ELR (cell line): ENCODE measurements at regions not wholly inside any gene's neighbourhood (a gene's known extent, or its start where the extent isn't known, plus 50 kb on each side); places are given as distances from the start of the nearest gene placed in this dataset.
"Not testable (repeated sequence)": the region's sequence is repeated elsewhere in the genome, so short reads cannot be mapped to it uniquely, and the experiment has no call there.

Experiments
- DNase-seq: peaks from one replicate; pipeline ENCODE4 v3.0.0-alpha.2; 2015; ENCODE audit warnings: low read depth

DNA sequence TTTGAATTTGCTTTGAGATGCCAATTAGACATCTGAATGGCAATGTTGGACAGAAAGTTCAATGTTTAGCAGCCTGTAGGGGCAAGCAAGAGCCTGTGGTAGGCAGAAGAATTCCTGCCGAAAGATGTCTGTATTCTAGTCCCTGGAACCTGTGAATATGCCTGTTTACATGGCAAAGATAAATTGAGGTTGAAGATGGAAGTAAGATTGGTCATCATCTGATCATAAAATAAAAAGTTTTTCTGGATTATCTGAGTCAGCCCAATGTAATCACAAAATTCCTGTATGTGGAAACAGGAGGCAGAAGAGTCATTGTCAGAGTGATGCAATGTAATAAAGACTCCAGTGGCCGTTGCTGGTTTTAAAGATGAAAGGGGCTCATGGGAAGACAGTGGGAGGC, 430.5 kb downstream of the MDFIC start:
- peak; percentile 87 for DNase-seq

- peak; percentile 12 for DNase-seq
These were observed 428.9 kb downstream of the MDFIC start for GRCh38 chr7:115350764-115351163.

DNA sequence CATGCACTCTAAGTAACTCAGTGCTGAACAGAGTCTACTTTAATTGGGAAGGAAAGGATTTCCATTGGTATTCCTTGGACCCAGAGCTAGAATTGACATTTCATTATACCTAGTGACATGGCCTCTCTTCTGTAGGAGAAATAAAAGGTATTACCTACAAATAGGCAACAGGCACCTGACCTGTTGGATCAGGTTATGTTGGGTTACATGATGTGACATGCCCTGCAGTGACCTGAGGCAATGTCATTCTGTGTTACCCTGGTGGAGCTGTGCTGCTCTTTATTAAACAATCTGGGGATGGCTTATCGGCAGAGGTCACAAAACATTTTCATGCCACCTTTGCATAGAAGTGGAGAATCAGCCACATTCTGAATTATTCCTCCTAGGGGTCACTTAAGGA, 427.7 kb downstream of the MDFIC start:
- no peak for DNase-seq

GRCh38 chr7:115346685-115347084, 424.8 kb downstream of the MDFIC start:
- no peak for DNase-seq

DNA sequence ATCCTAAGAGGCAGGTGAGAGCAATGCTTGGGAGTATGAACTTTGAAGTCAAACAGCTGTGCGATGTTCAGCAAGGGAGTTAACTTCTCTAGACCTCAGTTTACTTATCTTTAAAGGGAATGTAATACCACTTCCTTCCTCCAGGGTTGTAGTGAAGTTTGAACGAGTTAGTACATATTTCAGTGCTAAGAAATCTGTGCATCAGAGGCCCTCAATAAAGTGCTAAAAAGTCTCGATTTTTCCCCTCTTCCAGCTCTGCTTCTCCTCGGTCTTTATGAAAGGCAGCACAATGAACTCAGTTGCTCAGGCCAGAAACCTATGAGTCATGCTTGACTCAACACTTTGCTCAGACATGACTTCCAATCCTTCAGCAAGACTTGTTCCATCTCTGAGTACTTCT, 418.9 kb downstream of the MDFIC start:
- peak; percentile 88 for DNase-seq

DNA sequence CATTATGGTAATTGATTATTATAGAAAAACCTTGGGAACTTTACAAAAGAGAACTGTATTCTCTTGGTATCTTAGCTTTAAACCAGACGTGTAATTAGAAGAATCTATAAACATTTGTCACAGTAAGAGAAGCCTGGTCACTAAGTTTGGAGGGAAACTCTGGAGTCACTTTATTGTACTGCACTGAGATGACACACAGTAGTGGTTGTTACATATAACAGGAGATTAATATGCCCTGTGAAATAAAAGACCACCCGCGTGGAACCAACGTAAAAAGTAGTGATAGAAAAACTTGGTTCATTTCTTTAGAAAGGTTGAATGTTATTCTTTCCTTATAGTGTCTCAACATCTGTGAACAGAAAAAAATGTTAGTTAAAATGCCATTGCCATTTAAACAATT, 416.1 kb downstream of the MDFIC start:
- no peak for DNase-seq

DNA sequence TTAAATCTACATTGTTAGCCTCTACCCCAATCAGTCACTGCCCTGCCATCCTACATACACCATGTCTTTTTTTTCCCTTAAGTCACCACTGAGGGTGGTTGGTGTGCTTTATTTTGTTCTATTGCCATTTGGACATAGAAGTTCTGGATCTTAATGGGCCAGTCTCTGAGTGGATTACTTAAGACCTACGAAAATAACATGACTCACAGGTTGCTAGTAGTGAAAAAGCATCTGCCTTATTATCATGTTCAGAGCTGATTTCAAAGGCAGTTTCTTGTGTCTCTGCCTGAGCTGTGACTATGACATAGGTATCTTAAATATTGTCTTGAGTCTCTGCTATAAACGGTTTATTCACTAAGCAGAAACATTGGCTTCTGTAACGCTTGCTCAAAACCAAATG, 410.8 kb downstream of the MDFIC start:
- peak; percentile 3 for DNase-seq

- no peak for DNase-seq
These were observed 407.1 kb downstream of the MDFIC start for GRCh38 chr7:115329006-115329405.

GRCh38 chr7:115328018-115328417, 406.1 kb downstream of the MDFIC start:
- DNase-seq: no peak

DNA sequence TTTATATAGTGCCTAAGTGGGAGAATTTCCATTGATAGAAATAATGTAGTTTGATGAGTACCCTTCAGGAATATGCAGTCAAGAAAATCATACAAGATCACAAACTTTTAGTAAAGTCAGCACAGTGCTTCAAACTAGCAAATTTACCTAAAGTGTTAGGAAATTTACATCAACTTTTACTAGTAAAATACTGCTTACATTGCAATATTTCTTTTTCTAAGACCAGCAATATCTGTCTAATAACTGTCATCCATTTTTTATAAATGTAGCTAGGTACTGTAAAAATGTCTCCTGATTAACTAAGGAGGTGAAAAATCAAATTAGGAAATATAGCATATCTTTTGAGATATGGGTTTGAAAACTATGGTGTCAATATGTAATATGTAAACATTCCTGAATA, 405.4 kb downstream of the MDFIC start:
- DNase-seq: no peak

DNA sequence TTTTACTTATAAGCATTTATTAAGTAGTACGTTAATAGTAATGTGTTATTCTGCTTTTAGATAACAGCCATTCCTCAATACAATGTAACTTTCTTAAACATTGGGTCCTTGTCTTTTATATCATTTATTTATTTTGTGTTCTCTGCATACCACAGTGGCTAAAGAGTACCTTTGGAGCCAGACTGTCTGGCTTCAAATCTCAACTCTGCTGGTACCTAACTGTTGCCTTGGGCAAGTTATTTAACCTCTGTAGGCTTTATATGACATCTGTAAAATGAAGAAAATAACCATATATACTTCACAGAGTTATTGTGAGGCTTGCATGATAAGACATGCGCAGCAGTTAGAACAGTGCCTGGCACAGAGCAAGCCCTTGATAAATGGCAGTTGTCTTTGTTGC, 397.6 kb downstream of the MDFIC start:
- DNase-seq: no peak

DNA sequence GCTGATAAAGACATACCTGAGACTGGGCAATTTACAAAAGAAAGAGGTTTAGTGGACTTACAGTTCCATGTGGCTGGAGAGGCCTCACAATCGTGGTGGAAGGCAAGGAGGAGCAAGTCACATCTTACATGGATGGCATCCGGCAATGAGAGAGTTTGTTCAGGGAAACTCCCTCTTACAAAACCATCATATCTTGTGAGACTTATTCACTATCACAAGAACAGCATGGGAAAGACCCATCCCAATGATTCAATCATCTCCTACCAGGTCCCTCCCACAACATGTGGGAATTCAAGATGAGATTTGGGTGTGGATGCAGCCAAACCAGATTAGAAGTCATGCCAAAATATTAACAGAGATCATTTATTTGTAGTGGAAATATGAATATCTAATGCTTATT, 388.4 kb downstream of the MDFIC start:
- not testable (repeated sequence) for DNase-seq

DNA sequence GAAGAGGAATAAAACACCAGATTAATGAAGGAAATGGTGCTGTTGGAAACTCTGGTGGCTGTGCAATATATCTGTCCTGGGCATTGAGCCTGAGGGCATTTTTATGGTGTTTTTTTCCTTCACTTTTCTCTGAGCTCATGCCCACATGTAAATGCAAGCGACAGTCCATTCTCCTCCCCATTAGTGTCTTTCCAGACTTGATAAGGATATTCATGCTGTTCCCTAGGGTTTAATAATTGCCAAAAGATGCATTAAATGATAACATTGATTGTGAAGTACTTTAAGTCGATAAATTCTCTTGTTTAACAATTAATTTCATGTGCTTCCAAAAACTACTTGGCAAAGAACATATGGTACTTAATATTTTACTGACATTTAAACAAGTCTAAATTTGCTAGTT, 384.7 kb downstream of the MDFIC start:
- no peak for DNase-seq

GRCh38 chr7:115300231-115300870, 378.5 kb downstream of the MDFIC start:
- DNase-seq: peak; percentile 64

DNA sequence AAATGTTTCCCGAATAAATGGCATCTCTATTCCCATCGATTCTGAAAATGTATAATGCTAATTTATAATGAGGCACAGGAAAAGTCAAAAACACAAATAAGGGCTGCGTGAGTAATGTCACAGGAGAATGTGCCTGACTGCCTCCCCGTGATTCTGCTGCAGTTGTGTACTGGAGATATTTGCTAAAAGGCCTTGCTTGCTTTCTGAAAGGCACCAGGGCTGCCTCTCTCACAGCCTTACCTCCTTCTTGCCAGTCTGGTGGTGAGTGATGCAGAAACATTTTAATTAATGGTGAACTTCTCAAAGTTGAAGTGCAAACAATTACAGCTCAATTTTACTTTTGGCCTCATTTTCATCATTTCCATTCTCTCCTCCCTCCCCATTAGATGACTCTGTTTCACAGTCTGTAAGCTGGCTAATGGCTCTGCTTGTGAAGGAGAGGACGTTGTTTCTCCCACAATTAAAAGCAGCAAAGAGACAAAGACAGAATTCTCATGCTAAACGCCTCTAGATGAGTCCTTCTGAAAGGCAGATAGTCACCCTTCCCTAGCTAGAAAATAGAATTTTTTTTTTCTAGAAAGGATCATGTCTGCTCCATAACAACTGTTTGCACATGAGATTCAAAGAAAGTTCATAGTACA, 377.6 kb downstream of the MDFIC start:
- DNase-seq: no peak

DNA sequence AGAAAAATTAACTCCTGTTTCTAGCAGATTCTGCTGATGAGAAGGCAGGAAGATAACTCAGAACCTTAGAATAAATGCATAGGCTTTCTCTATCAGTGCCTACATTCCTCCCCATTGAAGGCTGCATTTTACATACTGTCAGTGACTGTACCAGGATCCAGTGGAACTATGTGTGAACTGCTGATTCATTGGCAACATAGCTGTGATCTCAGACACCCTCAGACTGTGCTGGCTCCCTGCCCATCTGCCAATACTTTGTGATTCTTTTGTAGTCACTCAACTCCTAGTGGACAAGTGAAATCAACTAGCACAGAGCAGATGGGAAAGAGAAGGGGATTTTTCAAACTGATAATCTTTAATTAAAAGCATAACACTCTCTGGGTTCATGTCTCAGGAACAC, 375.8 kb downstream of the MDFIC start:
- DNase-seq: peak; percentile 55

DNA sequence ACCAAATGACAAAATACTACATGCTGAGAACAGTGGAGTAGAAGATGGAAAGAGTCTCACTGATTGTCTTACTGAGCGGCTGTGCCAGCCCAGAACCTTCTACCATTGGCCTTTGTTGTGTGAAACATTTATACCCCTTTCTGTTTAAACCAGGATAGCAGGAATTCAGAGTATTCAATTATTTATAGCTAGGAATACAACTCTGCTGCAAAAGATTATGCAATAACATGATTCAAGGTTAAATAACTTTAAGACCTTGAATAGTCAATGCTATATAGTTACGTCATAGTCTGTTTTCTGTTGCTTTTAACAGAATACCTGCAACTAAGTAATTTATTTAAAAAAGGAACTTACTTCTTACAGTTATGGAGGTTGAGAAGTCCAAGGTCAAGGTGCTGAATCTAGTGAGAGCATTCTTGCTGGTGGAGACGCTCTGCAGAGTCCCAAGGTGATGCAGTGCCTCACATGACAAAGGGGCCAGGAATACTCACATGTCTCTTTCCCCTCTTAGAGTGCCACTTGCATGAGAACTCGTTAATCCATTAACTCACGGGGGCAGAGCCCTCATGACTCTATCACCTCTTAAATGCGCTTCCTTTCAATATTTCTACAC, 371.8 kb downstream of the MDFIC start:
- DNase-seq: peak; percentile 28

DNA sequence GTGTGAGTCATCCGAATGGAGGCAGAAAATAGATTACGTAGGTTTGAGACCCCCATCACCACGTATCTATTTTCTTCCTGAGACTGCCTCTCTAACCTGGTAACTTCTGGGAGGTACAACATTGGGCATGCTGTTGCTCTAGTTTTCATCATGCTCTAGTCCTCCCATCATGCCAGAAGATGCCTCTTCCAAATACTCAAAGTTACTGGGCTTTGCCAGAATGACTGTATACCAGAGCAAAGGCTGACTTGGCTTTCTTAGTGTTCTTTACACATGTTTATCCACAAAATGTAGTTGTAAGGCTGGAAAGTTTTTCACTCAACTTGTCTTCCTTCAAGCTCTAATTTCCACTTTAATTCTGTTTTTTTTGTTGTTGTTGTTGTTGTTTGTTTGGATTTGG, 370.5 kb downstream of the MDFIC start:
- DNase-seq: no peak

GRCh38 chr7:115289971-115290370, 368.1 kb downstream of the MDFIC start:
- peak; percentile 41 for DNase-seq

DNA sequence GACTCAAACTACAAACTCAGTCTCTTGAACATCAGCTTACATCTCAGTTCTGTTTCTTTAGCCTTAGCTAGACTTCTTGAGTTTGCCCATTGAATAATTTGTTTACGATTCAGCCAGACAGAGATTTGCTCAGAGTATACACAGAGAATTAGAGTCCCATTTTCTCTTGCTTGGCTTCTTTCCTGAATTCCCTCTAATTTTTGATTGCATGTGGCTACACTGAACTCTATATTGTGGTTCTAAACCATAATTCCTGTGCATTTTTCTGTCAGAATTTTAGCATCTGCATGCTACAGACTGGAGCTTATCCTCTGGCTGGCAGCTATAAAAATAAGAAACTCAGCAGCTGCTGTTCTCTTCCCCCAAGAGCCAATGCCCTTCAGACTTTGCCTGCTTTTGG, 354.9 kb downstream of the MDFIC start:
- no peak for DNase-seq

DNA sequence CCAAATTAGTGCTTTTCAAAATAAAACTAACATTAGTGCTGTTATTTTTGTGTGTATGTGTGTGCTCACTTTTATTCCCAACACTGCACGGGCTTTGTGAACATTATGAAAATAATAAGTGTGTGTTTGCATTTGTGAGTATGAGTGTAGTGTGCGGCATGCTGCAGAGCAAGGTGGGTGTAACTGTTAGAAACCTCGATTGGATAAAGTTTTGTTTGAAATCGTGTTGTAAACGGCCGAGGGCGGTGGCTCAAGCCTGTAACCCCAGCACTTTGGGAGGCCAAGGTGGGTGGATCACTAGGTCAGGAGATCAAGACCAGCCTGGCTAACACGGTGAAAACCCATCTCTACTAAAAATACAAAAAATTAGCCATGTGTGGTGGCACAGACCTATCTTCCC, 352.0 kb downstream of the MDFIC start:
- not testable (repeated sequence) for DNase-seq

GRCh38 chr7:115273139-115273772, 351.4 kb downstream of the MDFIC start:
- no peak for DNase-seq
